ENCODE measurements at regions not wholly inside any gene's neighbourhood (a gene's known extent, or its start where the extent isn't known, plus 50 kb on each side); places are given as distances from the start of the nearest gene placed in this dataset.

DNA sequence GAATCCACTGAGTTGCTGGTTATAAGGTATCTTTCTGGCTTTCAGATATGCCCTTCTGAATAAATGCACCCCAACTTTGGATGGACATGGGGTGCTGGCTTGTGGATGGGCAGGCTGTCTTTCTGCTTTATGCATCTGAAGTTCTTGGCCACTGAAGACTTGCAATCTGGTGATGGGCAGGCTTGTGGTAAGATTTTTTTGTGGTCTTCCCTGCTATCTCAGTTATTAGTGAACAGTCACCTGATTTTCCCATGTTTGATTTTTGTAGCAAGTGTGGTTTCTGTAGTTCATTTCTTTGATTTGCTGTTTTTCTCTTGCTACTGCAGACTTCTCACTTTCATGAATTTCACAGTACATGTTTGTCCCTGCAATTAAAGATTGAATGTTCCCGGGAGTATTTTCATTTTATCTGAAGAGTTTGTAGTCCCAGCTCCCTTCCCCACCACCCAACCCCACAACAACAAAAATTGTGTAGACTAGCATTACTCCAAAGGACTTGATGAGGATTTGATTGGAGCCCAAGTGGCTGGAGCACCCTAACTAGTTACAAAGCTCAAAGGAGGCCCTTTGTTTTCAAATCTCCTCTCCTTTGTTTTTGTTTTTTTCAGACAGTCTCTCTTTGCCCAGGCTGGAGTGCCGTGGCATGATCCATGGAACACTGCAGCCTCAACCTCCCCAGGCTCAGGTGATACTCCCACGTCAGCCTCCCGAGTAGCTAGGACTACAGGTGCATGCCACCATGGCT lies 63.6 kb upstream of the MGAT5 start:
- no peak for TF ChIP-seq EZH2phosphoT487 (IDR thresholded peaks at IDR 0.05; ENCODE audit: borderline replicate concordance)
- TF ChIP-seq, protein P1, sequence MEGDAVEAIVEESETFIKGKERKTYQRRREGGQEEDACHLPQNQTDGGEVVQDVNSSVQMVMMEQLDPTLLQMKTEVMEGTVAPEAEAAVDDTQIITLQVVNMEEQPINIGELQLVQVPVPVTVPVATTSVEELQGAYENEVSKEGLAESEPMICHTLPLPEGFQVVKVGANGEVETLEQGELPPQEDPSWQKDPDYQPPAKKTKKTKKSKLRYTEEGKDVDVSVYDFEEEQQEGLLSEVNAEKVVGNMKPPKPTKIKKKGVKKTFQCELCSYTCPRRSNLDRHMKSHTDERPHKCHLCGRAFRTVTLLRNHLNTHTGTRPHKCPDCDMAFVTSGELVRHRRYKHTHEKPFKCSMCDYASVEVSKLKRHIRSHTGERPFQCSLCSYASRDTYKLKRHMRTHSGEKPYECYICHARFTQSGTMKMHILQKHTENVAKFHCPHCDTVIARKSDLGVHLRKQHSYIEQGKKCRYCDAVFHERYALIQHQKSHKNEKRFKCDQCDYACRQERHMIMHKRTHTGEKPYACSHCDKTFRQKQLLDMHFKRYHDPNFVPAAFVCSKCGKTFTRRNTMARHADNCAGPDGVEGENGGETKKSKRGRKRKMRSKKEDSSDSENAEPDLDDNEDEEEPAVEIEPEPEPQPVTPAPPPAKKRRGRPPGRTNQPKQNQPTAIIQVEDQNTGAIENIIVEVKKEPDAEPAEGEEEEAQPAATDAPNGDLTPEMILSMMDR (conservative IDR thresholded peaks at IDR 0.05; ENCODE audit: low read length): no peak

All from Loucy (cell line).